Neural cell (in vitro differentiated cells): ENCODE measurements at regions not wholly inside any gene's neighbourhood (a gene's known extent, or its start where the extent isn't known, plus 50 kb on each side); places are given as distances from the start of the nearest gene placed in this dataset.

Source experiments
- H2AFZ ChIP-seq: fragments of 200-600, 300-800 bp; sonication (generic), shearing (Covaris generic); 2 replicates; pipeline ENCODE4 v1.6.0; 2014; ENCODE audit warnings: low read depth, mild to moderate bottlenecking, antibody characterized with exemption, low read length, moderate library complexity
- H3F3A ChIP-seq: fragments of 200-600 bp; shearing (Covaris generic); 2 replicates; pipeline ENCODE4 v1.6.1; 2016; ENCODE audit warnings: mild to moderate bottlenecking, moderate library complexity, mixed read lengths, antibody characterized with exemption, low read length; ENCODE audit not compliant: insufficient read depth, poor library complexity, severe bottlenecking
- H3K27ac ChIP-seq: fragments of 200-600, 300-800 bp; sonication (generic), shearing (Covaris generic); 2 replicates; pipeline ENCODE4 v1.5.1; 2014; ENCODE audit warnings: mild to moderate bottlenecking, low read length, moderate library complexity
- H3K27me3 ChIP-seq: fragments of 300-800, 200-600 bp; sonication (generic), shearing (Covaris generic); 2 replicates; pipeline ENCODE4 v1.6.0; 2014; ENCODE audit warnings: mild to moderate bottlenecking, low read depth, low read length, moderate library complexity; ENCODE audit not compliant: insufficient read depth
- H3K36me3 ChIP-seq: fragments of 300-800, 200-600 bp; sonication (generic), shearing (Covaris generic); 2 replicates; pipeline ENCODE4 v1.5.1; 2014; ENCODE audit warnings: mild to moderate bottlenecking, antibody characterized with exemption, low read length, moderate library complexity; ENCODE audit not compliant: insufficient read depth
- H3K4me2 ChIP-seq: fragments of 300-800, 200-600 bp; sonication (generic), shearing (Covaris generic); 2 replicates; pipeline ENCODE4 v1.6.0; 2014; ENCODE audit warnings: mild to moderate bottlenecking, low read length
- H3K4me3 ChIP-seq: fragments of 300-800, 200-600 bp; sonication (generic), shearing (Covaris generic); 2 replicates; pipeline ENCODE4 v1.5.1; 2014; ENCODE audit warnings: mild to moderate bottlenecking, low read length, moderate library complexity
- H3K79me2 ChIP-seq: fragments of 200-600 bp; shearing (Covaris generic); replicated peaks from 2 replicates; pipeline ENCODE4 v1.6.0; 2014; ENCODE audit warnings: mild to moderate bottlenecking, low read length, moderate library complexity; ENCODE audit not compliant: insufficient read depth
- H3K9ac ChIP-seq: fragments of 300-800, 200-600 bp; sonication (generic), shearing (Covaris generic); 2 replicates; pipeline ENCODE4 v1.6.1; 2016; ENCODE audit warnings: mild to moderate bottlenecking, low read length, mixed read lengths
- H3K9me2 ChIP-seq: fragments of 200-600 bp; shearing (Covaris generic); 2 replicates; pipeline ENCODE4 v1.6.1; 2016; ENCODE audit warnings: mild to moderate bottlenecking, low read length, mixed read lengths; ENCODE audit not compliant: insufficient read depth
- H3K9me3 ChIP-seq: fragments of 200-600, 300-800 bp; sonication (generic), shearing (Covaris generic); 2 replicates; pipeline ENCODE4 v1.6.1; 2016; ENCODE audit warnings: mild to moderate bottlenecking, mixed run types, low read length, moderate library complexity, mixed read lengths
- H4K20me1 ChIP-seq: fragments of 200-600 bp; shearing (Covaris generic); 2 replicates; pipeline ENCODE4 v1.6.1; 2016; ENCODE audit warnings: mild to moderate bottlenecking, mixed run types; ENCODE audit not compliant: insufficient read depth
- EP300 ChIP-seq: fragments of 450-650 bp; conservative IDR thresholded peaks from 2 replicates; pipeline ENCODE4 v1.6.1; 2014; ENCODE audit warnings: antibody characterized with exemption, mild to moderate bottlenecking, moderate library complexity; ENCODE audit not compliant: poor library complexity, severe bottlenecking
- EZH2 ChIP-seq: fragments of 200-600, 300-800 bp; shearing (Covaris generic), sonication (generic); IDR thresholded peaks from 2 replicates; pipeline ENCODE4 v1.6.1; 2014; ENCODE audit warnings: antibody characterized with exemption, low read length, borderline replicate concordance, mild to moderate bottlenecking; ENCODE audit not compliant: insufficient read depth, poor library complexity, severe bottlenecking
- MXI1 ChIP-seq: fragments of 450-650 bp; conservative IDR thresholded peaks from 2 replicates; pipeline ENCODE4 v1.6.1; 2014; ENCODE audit warnings: antibody characterized with exemption, mild to moderate bottlenecking; ENCODE audit not compliant: poor library complexity, severe bottlenecking
- POLR2AphosphoS5 ChIP-seq: IDR thresholded peaks from 2 replicates; pipeline ENCODE4 v1.6.1; 2012
- RAD21 ChIP-seq: fragments of 450-650 bp; conservative IDR thresholded peaks from 2 replicates; pipeline ENCODE4 v1.6.1; 2014; ENCODE audit warnings: antibody characterized with exemption, mild to moderate bottlenecking, moderate library complexity
- REST ChIP-seq: IDR thresholded peaks from 2 replicates; pipeline ENCODE4 v1.6.1; 2012; ENCODE audit warnings: borderline replicate concordance
- SMC3 ChIP-seq: fragments of 450-650 bp; conservative IDR thresholded peaks from 2 replicates; pipeline ENCODE4 v1.6.1; 2014; ENCODE audit warnings: antibody characterized with exemption, mild to moderate bottlenecking, moderate library complexity; ENCODE audit not compliant: poor library complexity
- TAF1 ChIP-seq: IDR thresholded peaks from 2 replicates; pipeline ENCODE4 v1.6.1; 2012; ENCODE audit warnings: low read depth
- TF ChIP-seq, protein P1 (sequence below): fragments of 450-650 bp; IDR thresholded peaks from 2 replicates; pipeline ENCODE4 v1.5.1; 2014; ENCODE audit warnings: antibody characterized with exemption, mild to moderate bottlenecking, moderate library complexity; ENCODE audit not compliant: poor library complexity, severe bottlenecking

DNA sequence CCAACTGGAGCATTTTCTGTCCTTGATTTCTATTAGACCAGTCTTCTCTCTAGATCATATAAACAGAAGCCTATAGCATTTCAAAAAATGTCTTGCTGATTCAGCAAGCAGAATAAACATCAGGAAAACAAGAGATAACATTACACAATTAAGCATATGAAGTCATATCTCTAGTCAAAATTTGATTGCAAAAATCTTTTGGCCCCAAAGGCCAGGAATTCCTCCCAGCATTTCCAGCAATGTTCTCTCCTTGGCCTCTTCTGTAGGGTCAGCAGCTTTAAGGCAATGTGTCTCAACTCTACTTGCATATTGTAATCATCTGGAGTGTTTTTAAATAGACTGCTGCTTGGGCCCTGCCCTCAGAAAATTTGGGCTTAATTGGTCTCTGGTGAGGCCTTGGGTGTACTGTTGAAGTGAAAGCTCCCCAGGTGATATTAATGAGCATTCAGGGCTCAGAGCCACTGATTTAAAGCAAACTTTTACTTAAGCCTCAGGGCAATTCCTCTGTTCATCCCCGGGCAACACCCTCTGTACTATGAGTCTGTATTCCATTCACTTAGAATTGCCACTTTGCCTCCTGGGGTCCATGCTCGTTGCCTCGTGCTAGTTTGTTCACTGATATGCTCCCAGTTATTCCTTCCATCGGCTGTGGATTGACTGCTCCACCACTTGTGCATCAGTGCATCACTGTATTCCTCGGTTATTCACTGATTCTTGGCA lies 1072.6 kb downstream of the ROBO2 start:
- H3K9me3 ChIP-seq: no peaks in the 10 kb centered on the region
- no peaks in the 10 kb centered on the region for H3K36me3 ChIP-seq
- H2AFZ ChIP-seq: no peak overlapping the region
- no peaks in the 10 kb centered on the region for H4K20me1 ChIP-seq
- no peaks in the 10 kb centered on the region for H3K79me2 ChIP-seq
- H3K27me3 ChIP-seq: no peaks in the 10 kb centered on the region
- H3K9me2 ChIP-seq: no peaks in the 10 kb centered on the region
- no peak overlapping the region for H3K4me2 ChIP-seq
- no peak overlapping the region for H3K9ac ChIP-seq
- no peak overlapping the region for H3K27ac ChIP-seq
- TF ChIP-seq MXI1: no peak
- TF ChIP-seq, protein P1, sequence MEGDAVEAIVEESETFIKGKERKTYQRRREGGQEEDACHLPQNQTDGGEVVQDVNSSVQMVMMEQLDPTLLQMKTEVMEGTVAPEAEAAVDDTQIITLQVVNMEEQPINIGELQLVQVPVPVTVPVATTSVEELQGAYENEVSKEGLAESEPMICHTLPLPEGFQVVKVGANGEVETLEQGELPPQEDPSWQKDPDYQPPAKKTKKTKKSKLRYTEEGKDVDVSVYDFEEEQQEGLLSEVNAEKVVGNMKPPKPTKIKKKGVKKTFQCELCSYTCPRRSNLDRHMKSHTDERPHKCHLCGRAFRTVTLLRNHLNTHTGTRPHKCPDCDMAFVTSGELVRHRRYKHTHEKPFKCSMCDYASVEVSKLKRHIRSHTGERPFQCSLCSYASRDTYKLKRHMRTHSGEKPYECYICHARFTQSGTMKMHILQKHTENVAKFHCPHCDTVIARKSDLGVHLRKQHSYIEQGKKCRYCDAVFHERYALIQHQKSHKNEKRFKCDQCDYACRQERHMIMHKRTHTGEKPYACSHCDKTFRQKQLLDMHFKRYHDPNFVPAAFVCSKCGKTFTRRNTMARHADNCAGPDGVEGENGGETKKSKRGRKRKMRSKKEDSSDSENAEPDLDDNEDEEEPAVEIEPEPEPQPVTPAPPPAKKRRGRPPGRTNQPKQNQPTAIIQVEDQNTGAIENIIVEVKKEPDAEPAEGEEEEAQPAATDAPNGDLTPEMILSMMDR: no peak
- no peak for TF ChIP-seq EZH2
- no peaks in the 10 kb centered on the region for H3F3A ChIP-seq
- no peak overlapping the region for H3K4me3 ChIP-seq

- Histone ChIP-seq H2AFZ (no peak overlapping the region), H3K27me3 (no peaks in the 10 kb centered on the region), H3K4me2 (no peak overlapping the region), H3K79me2 (no peaks in the 10 kb centered on the region), H3F3A (no peaks in the 10 kb centered on the region), H3K9ac (no peak overlapping the region), H3K4me3 (no peak overlapping the region), H3K27ac (no peak overlapping the region), H4K20me1 (no peaks in the 10 kb centered on the region), H3K9me3 (no peaks in the 10 kb centered on the region), H3K36me3 (no peaks in the 10 kb centered on the region), H3K9me2 (no peaks in the 10 kb centered on the region)
- no peak for TF ChIP-seq EP300
- TF ChIP-seq EZH2: no peak
- TF ChIP-seq MXI1: no peak
- TF ChIP-seq RAD21: no peak
- TF ChIP-seq REST: no peak
- no peak for TF ChIP-seq POLR2AphosphoS5
- no peak for TF ChIP-seq TAF1
- TF ChIP-seq SMC3: no peak
- TF ChIP-seq, protein P1: no peak
These were observed 1076.1 kb downstream of the ROBO2 start for GRCh38 chr3:78115983-78116382.
